ENCODE measurements at regions not wholly inside any gene's neighbourhood (a gene's known extent, or its start where the extent isn't known, plus 50 kb on each side); places are given as distances from the start of the nearest gene placed in this dataset.

DNA sequence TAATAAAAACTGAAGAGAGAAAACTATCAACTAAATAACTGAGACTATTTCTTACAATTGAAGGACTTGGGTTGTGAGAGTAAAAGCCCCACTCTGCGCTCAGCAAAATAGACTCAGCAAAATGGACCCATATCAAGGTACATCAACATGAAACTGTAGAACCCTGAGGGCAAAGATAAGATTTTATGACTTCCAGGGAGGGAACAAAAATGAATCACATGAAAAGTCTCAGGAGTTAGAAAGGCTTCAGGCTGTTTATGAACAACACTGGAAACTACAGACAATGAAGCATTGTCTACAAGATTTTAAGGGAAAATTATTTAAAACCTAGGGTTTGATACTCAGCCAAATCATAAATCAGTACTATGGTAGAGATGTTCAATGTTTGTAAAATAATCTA, 434.3 kb downstream of the PTPRC start:
- Histone ChIP-seq H3K4me3 (ENCODE audit: low read depth, low read length) (no peak overlapping the region), H3K4me1 (no peaks in the 10 kb centered on the region; the same call in 1 of the 2 replicates), H3K27me3 (no peaks in the 10 kb centered on the region), H3K9me3 (no peaks in the 10 kb centered on the region), H3K36me3 (no peaks in the 10 kb centered on the region)
- no peak for DNase-seq
- TF ChIP-seq, protein P1, sequence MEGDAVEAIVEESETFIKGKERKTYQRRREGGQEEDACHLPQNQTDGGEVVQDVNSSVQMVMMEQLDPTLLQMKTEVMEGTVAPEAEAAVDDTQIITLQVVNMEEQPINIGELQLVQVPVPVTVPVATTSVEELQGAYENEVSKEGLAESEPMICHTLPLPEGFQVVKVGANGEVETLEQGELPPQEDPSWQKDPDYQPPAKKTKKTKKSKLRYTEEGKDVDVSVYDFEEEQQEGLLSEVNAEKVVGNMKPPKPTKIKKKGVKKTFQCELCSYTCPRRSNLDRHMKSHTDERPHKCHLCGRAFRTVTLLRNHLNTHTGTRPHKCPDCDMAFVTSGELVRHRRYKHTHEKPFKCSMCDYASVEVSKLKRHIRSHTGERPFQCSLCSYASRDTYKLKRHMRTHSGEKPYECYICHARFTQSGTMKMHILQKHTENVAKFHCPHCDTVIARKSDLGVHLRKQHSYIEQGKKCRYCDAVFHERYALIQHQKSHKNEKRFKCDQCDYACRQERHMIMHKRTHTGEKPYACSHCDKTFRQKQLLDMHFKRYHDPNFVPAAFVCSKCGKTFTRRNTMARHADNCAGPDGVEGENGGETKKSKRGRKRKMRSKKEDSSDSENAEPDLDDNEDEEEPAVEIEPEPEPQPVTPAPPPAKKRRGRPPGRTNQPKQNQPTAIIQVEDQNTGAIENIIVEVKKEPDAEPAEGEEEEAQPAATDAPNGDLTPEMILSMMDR (IDR thresholded peaks at IDR 0.05; ENCODE audit: low read depth, low read length): no peak

DNA sequence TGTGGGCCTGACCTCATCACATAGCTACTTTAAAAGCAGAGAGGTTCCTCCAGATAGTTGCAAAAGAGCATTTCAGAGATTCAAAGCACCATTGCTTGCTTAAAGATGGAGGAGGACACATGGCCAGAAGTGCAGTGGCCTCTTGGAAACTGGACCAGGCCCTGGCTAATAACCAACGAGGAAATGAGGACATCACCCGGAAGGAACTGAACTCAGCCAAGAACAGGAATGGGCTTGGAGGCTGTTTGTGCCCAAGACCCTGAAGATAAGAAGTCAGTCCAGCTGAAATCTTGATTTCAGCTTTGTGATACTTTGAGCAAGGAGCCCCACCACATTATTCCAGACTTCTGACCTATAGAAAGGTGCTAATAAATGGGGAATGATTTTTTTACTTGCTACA, 437.0 kb downstream of the PTPRC start:
- Histone ChIP-seq H3K4me1 (no peaks in the 10 kb centered on the region), H3K4me3 (ENCODE audit: low read depth, low read length) (no peak overlapping the region), H3K27me3 (no peaks in the 10 kb centered on the region), H3K9me3 (no peaks in the 10 kb centered on the region), H3K36me3 (no peaks in the 10 kb centered on the region)
- DNase-seq: no peak
- TF ChIP-seq, protein P1 (IDR thresholded peaks at IDR 0.05; ENCODE audit: low read depth, low read length): no peak

DNA sequence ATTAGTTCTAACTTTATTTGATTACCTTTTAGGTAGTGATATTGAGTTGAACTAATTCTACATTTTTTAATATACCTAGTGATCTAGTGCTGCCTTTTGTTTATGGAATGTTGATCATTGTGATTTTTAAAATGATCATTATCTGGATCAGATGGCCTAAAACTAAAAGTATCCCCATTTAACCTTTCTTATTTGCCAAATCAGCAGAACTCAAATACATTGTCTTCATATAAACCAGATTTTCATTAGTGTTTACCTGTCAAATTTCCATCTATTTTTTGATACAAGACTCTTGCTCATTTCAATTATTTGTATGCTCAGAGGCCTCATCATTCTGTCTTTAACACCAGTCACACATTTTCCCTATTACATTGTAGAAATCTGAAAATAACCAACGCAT, 441.2 kb downstream of the PTPRC start:
- Histone ChIP-seq H3K4me3 (ENCODE audit: low read depth, low read length) (no peak overlapping the region), H3K9me3 (no peaks in the 10 kb centered on the region), H3K36me3 (no peaks in the 10 kb centered on the region), H3K4me1 (peaks cover 13% of the 10 kb centered on the region), H3K27me3 (no peaks in the 10 kb centered on the region)
- TF ChIP-seq, protein P1 (IDR thresholded peaks at IDR 0.05; ENCODE audit: low read depth, low read length): no peak
- no peak for DNase-seq

DNA sequence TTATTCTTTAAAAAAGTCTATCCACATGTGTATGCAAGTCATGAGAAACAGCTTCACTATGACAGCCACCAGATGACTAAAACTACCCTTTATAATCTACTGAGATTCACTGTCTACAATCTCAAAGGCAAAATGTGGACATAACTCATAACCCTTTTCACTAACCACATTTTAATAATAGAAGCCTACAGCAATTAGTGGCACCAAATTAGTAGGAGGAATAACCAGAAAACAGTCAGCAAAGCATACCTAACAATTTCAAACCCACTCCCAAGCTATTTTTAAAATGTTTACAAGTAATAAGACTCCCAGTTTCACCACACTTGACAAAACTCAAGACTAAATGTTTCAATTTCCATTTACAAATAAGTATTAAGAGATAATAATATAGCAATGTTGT, 442.9 kb downstream of the PTPRC start:
- Histone ChIP-seq H3K4me3 (ENCODE audit: low read depth, low read length) (no peak overlapping the region), H3K9me3 (no peaks in the 10 kb centered on the region), H3K36me3 (no peaks in the 10 kb centered on the region), H3K27me3 (no peaks in the 10 kb centered on the region), H3K4me1 (peaks cover 13% of the 10 kb centered on the region)
- TF ChIP-seq, protein P1 (IDR thresholded peaks at IDR 0.05; ENCODE audit: low read depth, low read length): no peak
- DNase-seq: no peak

DNA sequence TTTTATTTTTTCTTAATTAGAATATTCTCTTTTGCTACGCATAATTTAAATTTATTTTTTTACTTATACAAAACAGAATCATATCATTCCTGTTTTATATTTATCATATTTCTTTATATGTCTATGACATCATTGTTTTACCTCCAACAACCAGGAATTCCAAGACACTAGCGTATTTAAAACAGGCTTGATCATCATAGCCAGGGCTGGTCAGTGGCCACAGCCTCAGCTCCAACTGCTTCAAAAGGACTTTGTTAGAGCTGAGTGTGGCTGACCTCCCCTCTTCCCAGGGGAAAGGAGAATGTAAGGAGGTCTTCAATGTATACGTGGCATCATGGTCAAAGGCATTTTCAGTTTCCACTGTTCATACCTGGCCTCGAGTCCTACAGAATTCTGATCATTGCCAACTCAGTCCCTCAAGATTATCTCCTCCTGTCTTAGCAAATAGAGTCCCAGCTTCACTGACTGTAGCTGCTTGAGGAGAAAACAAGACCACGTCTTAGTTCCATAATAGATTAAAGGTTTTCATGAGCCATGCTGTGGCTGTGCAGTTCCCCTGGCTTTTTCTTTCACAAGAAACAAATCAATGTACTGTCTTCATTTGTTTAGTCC, 444.0 kb downstream of the PTPRC start:
- TF ChIP-seq, protein P1 (IDR thresholded peaks at IDR 0.05; ENCODE audit: low read depth, low read length): no peak
- Histone ChIP-seq H3K4me1 (peaks cover 13% of the 10 kb centered on the region), H3K9me3 (no peaks in the 10 kb centered on the region), H3K4me3 (ENCODE audit: low read depth, low read length) (no peak overlapping the region), H3K36me3 (no peaks in the 10 kb centered on the region), H3K27me3 (no peaks in the 10 kb centered on the region)
- no peak for DNase-seq

DNA sequence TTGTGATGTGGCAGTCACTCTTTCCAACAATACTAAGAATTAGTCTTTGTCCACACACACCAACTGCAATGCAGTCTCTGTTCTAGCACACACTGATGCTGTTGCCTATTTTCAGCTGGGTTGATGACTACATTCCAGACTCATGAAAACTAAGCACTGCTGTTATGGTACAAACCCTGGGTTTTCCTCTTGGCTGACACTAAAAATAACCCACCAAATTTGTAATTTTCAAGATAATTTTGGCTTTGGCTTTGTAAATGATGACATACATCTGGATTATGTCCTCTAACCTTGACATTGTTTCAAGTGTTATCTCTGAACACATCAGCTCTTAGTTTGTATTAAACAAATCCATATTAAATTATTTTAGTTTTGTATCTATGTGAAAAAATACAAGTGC, 444.8 kb downstream of the PTPRC start:
- DNase-seq: no peak
- H3K4me1 ChIP-seq: peaks cover 13% of the 10 kb centered on the region
- H3K9me3 ChIP-seq: no peaks in the 10 kb centered on the region

More for the DNA sequence above, 444.8 kb downstream of the PTPRC start:
- H3K27me3 ChIP-seq: no peaks in the 10 kb centered on the region
- no peak overlapping the region for H3K4me3 ChIP-seq (ENCODE audit: low read depth, low read length)
- no peaks in the 10 kb centered on the region for H3K36me3 ChIP-seq
- TF ChIP-seq, protein P1 (IDR thresholded peaks at IDR 0.05; ENCODE audit: low read depth, low read length): no peak

All from BE2C (cell line).